ENCODE measurements at regions not wholly inside any gene's neighbourhood (a gene's known extent, or its start where the extent isn't known, plus 50 kb on each side); places are given as distances from the start of the nearest gene placed in this dataset.

GRCh38 chr2:222809582-222809981, 51.3 kb upstream of the ACSL3 start:
- Histone ChIP-seq H3K9me1 (replicated peaks; ENCODE audit: control insufficient read depth, extremely low read depth, insufficient read depth, low read length) (no peaks in the 10 kb centered on the region), H4K20me1 (replicated peaks; ENCODE audit: control insufficient read depth, extremely low read depth, insufficient read depth, low read length) (no peaks in the 10 kb centered on the region), H3K27me3 (ENCODE audit: control insufficient read depth in 2 of 2, insufficient read depth in 2 of 2, low read length in 2 of 2) (peaks cover 0 to 2% of the 10 kb centered on the region in 2 experiments), H3K36me3 (ENCODE audit: control insufficient read depth in 2 of 2, extremely low read depth in 1 of 2, insufficient read depth in 2 of 2, low read length in 2 of 2) (no peaks in the 10 kb centered on the region), H3K27ac (ENCODE audit: insufficient read depth, low read depth, low read length) (no peak overlapping the region), H3K9ac (replicated peaks; ENCODE audit: extremely low read depth, insufficient read depth, low read length) (no peak overlapping the region), H3K4me3 (replicated peaks in 1 of 3; ENCODE audit: insufficient read depth in 1 of 3, low read depth in 1 of 3, low read length in 3 of 3) (no peak overlapping the region), H2AFZ (ENCODE audit: low read depth, low read length) (no peak overlapping the region), H3K79me2 (ENCODE audit: control insufficient read depth, insufficient read depth, low read length) (no peaks in the 10 kb centered on the region), H3K4me1 (ENCODE audit: control insufficient read depth, extremely low read depth, insufficient read depth, low read length) (no peaks in the 10 kb centered on the region), H3K4me2 (ENCODE audit: insufficient read depth, low read length) (no peak overlapping the region), H3K9me3 (replicated peaks; ENCODE audit: control insufficient read depth, insufficient read depth, low read length) (no peaks in the 10 kb centered on the region)
- CTCF ChIA-PET: interaction anchor here (1.3 kb wide), 1 partner anchor 13 kb away, joined by 3 read pairs; no protein-coding TSS in a partner anchor
- POLR2A ChIA-PET: no interaction called here
- no peak for DNase-seq (ENCODE audit: low read depth, low spot score)
- dilution Hi-C loops (cut with MboI; ENCODE audit: extremely low pct_ligation_motif_present, low sequenced_read_pairs): no loop called here
- no TSS peak for BruUV-seq (replicated peaks)
- intact Hi-C loops (cut with micrococcal nuclease): no loop called here
- FAIRE-seq: no peak
- TF ChIP-seq FOS (IDR thresholded peaks at IDR 0.05; ENCODE audit: borderline replicate concordance, insufficient read depth, low read length): no peak
- TF ChIP-seq POLR2AphosphoS5 (IDR thresholded peaks at IDR 0.05; ENCODE audit: insufficient read depth, low read depth, low read length): no peak
- TF ChIP-seq MAX (IDR thresholded peaks at IDR 0.05; ENCODE audit: insufficient read depth, insufficient read length): no peak
- TF ChIP-seq POLR2A (IDR thresholded peaks at IDR 0.05; ENCODE audit: low read depth, low read length): no peak
- no peak for TF ChIP-seq MYC (IDR thresholded peaks at IDR 0.05; ENCODE audit: low read depth, low read length)
- TF ChIP-seq GATA2 (IDR thresholded peaks at IDR 0.05; ENCODE audit: insufficient read depth, insufficient read length, low read depth, low read length): no peak
- no peak for TF ChIP-seq JUN (IDR thresholded peaks at IDR 0.05; ENCODE audit: borderline replicate concordance, insufficient read depth, insufficient read length, low read depth)
- TF ChIP-seq EZH2 (IDR thresholded peaks at IDR 0.05; ENCODE audit: borderline replicate concordance, low read depth, low read length, severe bottlenecking): no peak
- no peak for TF ChIP-seq CTCF (IDR thresholded peaks at IDR 0.05; ENCODE audit: extremely low read depth in 1 of 2, insufficient read depth in 1 of 2, low read depth in 1 of 2, low read length in 2 of 2)

Data from endothelial cell of umbilical vein (primary cell).